Muscle layer of colon (tissue), 2 donors: ENCODE measurements at regions not wholly inside any gene's neighbourhood (a gene's known extent, or its start where the extent isn't known, plus 50 kb on each side); places are given as distances from the start of the nearest gene placed in this dataset.

Experiments
- H3K27ac ChIP-seq: one replicate; pipeline ENCODE4 v1.7.0; 2013; ENCODE audit warnings: low read depth, mild to moderate bottlenecking, low read length, moderate library complexity
- H3K27me3 ChIP-seq, 2 donors: one replicate each; pipeline ENCODE4 v1.7.0; 2013; ENCODE audit warnings: low read length in 2 of 2, mild to moderate bottlenecking in 2 of 2; ENCODE audit not compliant: insufficient read depth in 2 of 2, control insufficient read depth in 1 of 2
- H3K36me3 ChIP-seq: one replicate; pipeline ENCODE4 v1.7.0; 2013; ENCODE audit warnings: mild to moderate bottlenecking, low read length; ENCODE audit not compliant: insufficient read depth
- H3K4me1 ChIP-seq: one replicate; pipeline ENCODE4 v1.7.0; 2013; ENCODE audit warnings: mild to moderate bottlenecking, low read length; ENCODE audit not compliant: insufficient read depth
- H3K4me3 ChIP-seq, 2 donors: one replicate each; pipeline ENCODE4 v1.7.0; 2013; ENCODE audit warnings: low read length in 2 of 2, low read depth in 1 of 2, mild to moderate bottlenecking in 1 of 2, moderate library complexity in 1 of 2
- H3K9ac ChIP-seq: one replicate; pipeline ENCODE4 v1.7.0; 2013; ENCODE audit warnings: low read length
- H3K9me3 ChIP-seq: one replicate; pipeline ENCODE4 v1.7.0; 2013; ENCODE audit warnings: mild to moderate bottlenecking, low read length
- donor health status: abdominal sarcoma.
- donor health status: Adenocarcinoma of cecum.

- Histone ChIP-seq H3K4me3 (no peak overlapping the region), H3K4me1 (peaks cover 5% of the 10 kb centered on the region), H3K27me3 (no peaks in the 10 kb centered on the region), H3K27ac (no peak overlapping the region), H3K36me3 (no peaks in the 10 kb centered on the region), H3K9ac (no peak overlapping the region), H3K9me3 (no peaks in the 10 kb centered on the region)
Observed at GRCh38 chr6:113320653-113321052, 536.5 kb upstream of the MARCKS start.

- Histone ChIP-seq H3K4me3 (no peak overlapping the region), H3K27ac (no peak overlapping the region), H3K36me3 (no peaks in the 10 kb centered on the region), H3K9ac (no peak overlapping the region), H3K4me1 (peaks cover 5% of the 10 kb centered on the region), H3K9me3 (no peaks in the 10 kb centered on the region), H3K27me3 (no peaks in the 10 kb centered on the region)
Observed at GRCh38 chr6:113326781-113327180, 530.4 kb upstream of the MARCKS start.

GRCh38 chr6:113328886-113329381 lies 528.2 kb upstream of the MARCKS start:
- Histone ChIP-seq H3K4me3 (no peak overlapping the region), H3K9me3 (no peaks in the 10 kb centered on the region), H3K4me1 (peaks cover 5% of the 10 kb centered on the region), H3K27ac (no peak overlapping the region), H3K9ac (no peak overlapping the region), H3K27me3 (no peaks in the 10 kb centered on the region), H3K36me3 (no peaks in the 10 kb centered on the region)

- Histone ChIP-seq H3K27ac (no peak overlapping the region), H3K27me3 (no peaks in the 10 kb centered on the region), H3K4me1 (peaks cover 5% of the 10 kb centered on the region), H3K9me3 (no peaks in the 10 kb centered on the region), H3K36me3 (no peaks in the 10 kb centered on the region), H3K4me3 (no peak overlapping the region), H3K9ac (no peak overlapping the region)
Observed at GRCh38 chr6:113329942-113330635, 527.1 kb upstream of the MARCKS start.

- no peaks in the 10 kb centered on the region for H3K27me3 ChIP-seq
- no peak overlapping the region for H3K4me3 ChIP-seq
- no peaks in the 10 kb centered on the region for H3K36me3 ChIP-seq
- no peak overlapping the region for H3K27ac ChIP-seq
- no peaks in the 10 kb centered on the region for H3K9me3 ChIP-seq
- H3K9ac ChIP-seq = no peak overlapping the region
- peaks cover 5% of the 10 kb centered on the region for H3K4me1 ChIP-seq
Observed at GRCh38 chr6:113330636-113330946, 526.6 kb upstream of the MARCKS start.

GRCh38 chr6:113331021-113331420 lies 526.1 kb upstream of the MARCKS start:
- Histone ChIP-seq H3K36me3 (no peaks in the 10 kb centered on the region), H3K9me3 (no peaks in the 10 kb centered on the region), H3K4me1 (peaks cover 5% of the 10 kb centered on the region), H3K27me3 (no peaks in the 10 kb centered on the region), H3K27ac (no peak overlapping the region), H3K9ac (no peak overlapping the region), H3K4me3 (no peak overlapping the region)

- Histone ChIP-seq H3K9ac (no peak overlapping the region), H3K36me3 (no peaks in the 10 kb centered on the region), H3K4me1 (no peaks in the 10 kb centered on the region), H3K27ac (no peak overlapping the region), H3K9me3 (no peaks in the 10 kb centered on the region), H3K27me3 (no peaks in the 10 kb centered on the region), H3K4me3 (no peak overlapping the region)
Observed at GRCh38 chr6:113338644-113339043, 518.5 kb upstream of the MARCKS start.

- Histone ChIP-seq H3K4me3 (no peak overlapping the region), H3K9me3 (no peaks in the 10 kb centered on the region)
Observed at GRCh38 chr6:113339209-113339608, 517.9 kb upstream of the MARCKS start.

GRCh38 chr6:113340371-113340770 lies 516.8 kb upstream of the MARCKS start:
- Histone ChIP-seq H3K27me3 (no peaks in the 10 kb centered on the region), H3K27ac (no peak overlapping the region), H3K9ac (no peak overlapping the region), H3K4me1 (no peaks in the 10 kb centered on the region), H3K36me3 (no peaks in the 10 kb centered on the region), H3K4me3 (no peak overlapping the region), H3K9me3 (no peaks in the 10 kb centered on the region)

More at GRCh38 chr6:113339209-113339608, 517.9 kb upstream of the MARCKS start:
- Histone ChIP-seq H3K36me3 (no peaks in the 10 kb centered on the region), H3K9ac (no peak overlapping the region), H3K27ac (no peak overlapping the region), H3K27me3 (no peaks in the 10 kb centered on the region), H3K4me1 (no peaks in the 10 kb centered on the region)

- H3K27ac ChIP-seq = no peak overlapping the region
- H3K9ac ChIP-seq = no peak overlapping the region
- H3K27me3 ChIP-seq = no peaks in the 10 kb centered on the region
- H3K4me1 ChIP-seq = no peaks in the 10 kb centered on the region
- no peaks in the 10 kb centered on the region for H3K36me3 ChIP-seq
- H3K4me3 ChIP-seq = no peak overlapping the region
- no peaks in the 10 kb centered on the region for H3K9me3 ChIP-seq
Observed at GRCh38 chr6:113343940-113344339, 513.2 kb upstream of the MARCKS start.

GRCh38 chr6:113344969-113345368 lies 512.2 kb upstream of the MARCKS start:
- H3K9me3 ChIP-seq = no peaks in the 10 kb centered on the region
- H3K27me3 ChIP-seq = no peaks in the 10 kb centered on the region
- no peak overlapping the region for H3K9ac ChIP-seq
- H3K4me1 ChIP-seq = no peaks in the 10 kb centered on the region
- no peaks in the 10 kb centered on the region for H3K36me3 ChIP-seq
- no peak overlapping the region for H3K27ac ChIP-seq
- no peak overlapping the region for H3K4me3 ChIP-seq

GRCh38 chr6:113347436-113347835 lies 509.7 kb upstream of the MARCKS start:
- H3K27me3 ChIP-seq = no peaks in the 10 kb centered on the region
- no peaks in the 10 kb centered on the region for H3K4me1 ChIP-seq
- no peaks in the 10 kb centered on the region for H3K9me3 ChIP-seq
- no peak overlapping the region for H3K9ac ChIP-seq
- H3K27ac ChIP-seq = no peak overlapping the region
- no peak overlapping the region for H3K4me3 ChIP-seq
- H3K36me3 ChIP-seq = no peaks in the 10 kb centered on the region
